ENCODE measurements at regions not wholly inside any gene's neighbourhood (a gene's known extent, or its start where the extent isn't known, plus 50 kb on each side); places are given as distances from the start of the nearest gene placed in this dataset.

DNA sequence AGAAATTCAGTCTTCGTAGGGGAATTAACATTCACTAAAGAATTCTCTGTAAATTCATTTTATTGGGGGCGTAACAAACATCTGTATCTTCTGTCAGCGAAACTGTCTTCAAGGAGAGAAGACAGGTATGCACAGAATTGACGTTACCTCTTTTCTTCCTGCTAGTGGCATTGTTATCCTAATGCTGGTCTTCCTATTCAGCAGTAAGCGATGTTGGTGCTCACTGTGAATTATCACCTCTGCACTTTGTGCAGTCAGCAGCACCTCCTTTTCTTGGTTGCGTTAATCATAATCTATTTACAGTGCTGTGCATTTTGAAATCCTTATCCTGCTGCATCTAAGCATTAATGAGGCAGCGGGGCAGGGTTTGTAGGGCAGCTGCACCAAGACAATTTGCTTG, 362.3 kb downstream of the SLC4A3 start:
- TF ChIP-seq, protein P1, sequence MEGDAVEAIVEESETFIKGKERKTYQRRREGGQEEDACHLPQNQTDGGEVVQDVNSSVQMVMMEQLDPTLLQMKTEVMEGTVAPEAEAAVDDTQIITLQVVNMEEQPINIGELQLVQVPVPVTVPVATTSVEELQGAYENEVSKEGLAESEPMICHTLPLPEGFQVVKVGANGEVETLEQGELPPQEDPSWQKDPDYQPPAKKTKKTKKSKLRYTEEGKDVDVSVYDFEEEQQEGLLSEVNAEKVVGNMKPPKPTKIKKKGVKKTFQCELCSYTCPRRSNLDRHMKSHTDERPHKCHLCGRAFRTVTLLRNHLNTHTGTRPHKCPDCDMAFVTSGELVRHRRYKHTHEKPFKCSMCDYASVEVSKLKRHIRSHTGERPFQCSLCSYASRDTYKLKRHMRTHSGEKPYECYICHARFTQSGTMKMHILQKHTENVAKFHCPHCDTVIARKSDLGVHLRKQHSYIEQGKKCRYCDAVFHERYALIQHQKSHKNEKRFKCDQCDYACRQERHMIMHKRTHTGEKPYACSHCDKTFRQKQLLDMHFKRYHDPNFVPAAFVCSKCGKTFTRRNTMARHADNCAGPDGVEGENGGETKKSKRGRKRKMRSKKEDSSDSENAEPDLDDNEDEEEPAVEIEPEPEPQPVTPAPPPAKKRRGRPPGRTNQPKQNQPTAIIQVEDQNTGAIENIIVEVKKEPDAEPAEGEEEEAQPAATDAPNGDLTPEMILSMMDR (IDR thresholded peaks at IDR 0.05) = no peak
- no peak for TF ChIP-seq POLR2A (IDR thresholded peaks at IDR 0.05)
- intact Hi-C loops (cut with DNase I) = no loop called here

DNA sequence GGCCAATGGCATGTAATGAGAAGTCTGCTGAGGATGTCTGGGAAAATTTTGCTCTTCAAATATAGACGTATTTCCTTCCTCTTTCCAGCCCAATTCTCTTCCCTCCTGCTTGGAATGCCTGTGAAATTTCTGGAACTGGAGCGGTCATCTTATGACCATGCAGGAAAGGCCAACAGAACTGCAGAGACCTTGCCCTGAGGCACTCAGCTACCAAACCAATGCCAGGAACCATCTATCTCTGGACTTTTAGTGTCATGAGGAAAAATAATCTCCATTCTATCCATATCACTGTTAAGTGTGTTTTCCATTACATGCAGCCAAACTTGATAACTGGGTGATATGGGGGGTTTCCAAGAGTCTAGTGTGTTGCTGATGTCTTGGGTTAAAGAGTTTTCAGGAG, 363.7 kb downstream of the SLC4A3 start:
- no peak overlapping the region for H3K4me3 ChIP-seq
- H3K36me3 ChIP-seq (replicated peaks in 1 of 2; ENCODE audit: insufficient read depth in 1 of 2, low read depth in 2 of 2) = no peaks in the 10 kb centered on the region
- DNase-seq = no peak
- intact Hi-C loops (cut with DNase I) = no loop called here
- H3K27ac ChIP-seq = no peak overlapping the region
- H3K27me3 ChIP-seq = no peaks in the 10 kb centered on the region
- no peaks in the 10 kb centered on the region for H3K4me1 ChIP-seq
- 69 to 80% methylated on average over 2 of the region's 2 CpGs for whole genome bisulfite sequencing, 2 donors
- no peak for ATAC-seq
- TF ChIP-seq POLR2A (IDR thresholded peaks at IDR 0.05) = no peak
- TF ChIP-seq, protein P1 (IDR thresholded peaks at IDR 0.05) = no peak
- H3K9me3 ChIP-seq = no peaks in the 10 kb centered on the region

More for the DNA sequence above, 362.3 kb downstream of the SLC4A3 start:
- H3K27me3 ChIP-seq = no peaks in the 10 kb centered on the region
- H3K4me3 ChIP-seq = no peak overlapping the region
- H3K4me1 ChIP-seq = no peaks in the 10 kb centered on the region
- no peaks in the 10 kb centered on the region for H3K36me3 ChIP-seq (replicated peaks in 1 of 2; ENCODE audit: insufficient read depth in 1 of 2, low read depth in 2 of 2)
- H3K9me3 ChIP-seq = no peaks in the 10 kb centered on the region
- 81 to 84% methylated on average over 7 of the region's 7 CpGs for WGBS, 2 donors
- no peak for DNase-seq
- H3K27ac ChIP-seq = no peak overlapping the region
- ATAC-seq = no peak

- TF ChIP-seq POLR2A (IDR thresholded peaks at IDR 0.05) = no peak
- TF ChIP-seq, protein P1 (IDR thresholded peaks at IDR 0.05) = no peak
- Histone ChIP-seq H3K27me3 (no peaks in the 10 kb centered on the region), H3K36me3 (replicated peaks in 1 of 2; ENCODE audit: insufficient read depth in 1 of 2, low read depth in 2 of 2) (no peaks in the 10 kb centered on the region), H3K27ac (no peak overlapping the region), H3K4me1 (no peaks in the 10 kb centered on the region), H3K4me3 (no peak overlapping the region), H3K9me3 (no peaks in the 10 kb centered on the region)
- ATAC-seq = no peak
- WGBS, 2 donors = 73 to 75% methylated on average over 5 of the region's 5 CpGs
- DNase-seq = no peak
- intact Hi-C loops (cut with DNase I) = no loop called here
Observed at GRCh38 chr2:219995399-219995798, 368.0 kb downstream of the SLC4A3 start.

- WGBS, 2 donors = 70 to 75% methylated on average over 4 of the region's 4 CpGs
- no peaks in the 10 kb centered on the region for H3K4me1 ChIP-seq
- ATAC-seq (no peak), DNase-seq (no peak)
- TF ChIP-seq, protein P1 (IDR thresholded peaks at IDR 0.05) = no peak
- TF ChIP-seq POLR2A (IDR thresholded peaks at IDR 0.05) = no peak
- no peaks in the 10 kb centered on the region for H3K27me3 ChIP-seq
- intact Hi-C loops (cut with DNase I) = no loop called here
- no peaks in the 10 kb centered on the region for H3K36me3 ChIP-seq (replicated peaks in 1 of 2; ENCODE audit: insufficient read depth in 1 of 2, low read depth in 2 of 2)
- H3K9me3 ChIP-seq = no peaks in the 10 kb centered on the region
- H3K27ac ChIP-seq = no peak overlapping the region
- no peak overlapping the region for H3K4me3 ChIP-seq
Observed at GRCh38 chr2:219995991-219996765, 368.7 kb downstream of the SLC4A3 start.

- no peak for TF ChIP-seq POLR2A (IDR thresholded peaks at IDR 0.05)
- TF ChIP-seq, protein P1 (IDR thresholded peaks at IDR 0.05) = peak in 5 of 7 experiments; percentile 16 to 31 (median 28)
- DNase-seq (peak; percentile 16 to 32 (median 28)), ATAC-seq (no peak)
- WGBS, 2 donors = 65% methylated on average over 13 of the region's 13 CpGs
- intact Hi-C loops (cut with DNase I) = no loop called here
- no peak overlapping the region for H3K27ac ChIP-seq
- H3K9me3 ChIP-seq = no peaks in the 10 kb centered on the region
- H3K4me3 ChIP-seq = no peak overlapping the region
- no peaks in the 10 kb centered on the region for H3K27me3 ChIP-seq
- H3K36me3 ChIP-seq (replicated peaks in 1 of 2; ENCODE audit: insufficient read depth in 1 of 2, low read depth in 2 of 2) = no peaks in the 10 kb centered on the region
- H3K4me1 ChIP-seq = no peaks in the 10 kb centered on the region
Observed at GRCh38 chr2:219997341-219997851, 370.0 kb downstream of the SLC4A3 start.

Data from body of pancreas (tissue), 4 donors.